Calu3 (cell line): ENCODE measurements at regions not wholly inside any gene's neighbourhood (a gene's known extent, or its start where the extent isn't known, plus 50 kb on each side); places are given as distances from the start of the nearest gene placed in this dataset.

ENCODE experiments used
- BruUV-seq: library from RNA; stranded (reverse); fragments of 400-500 nt; replicated peaks from 2 replicates; lab custom pipeline; 2021; lab: Mats Ljungman, UMichigan
- CTCF ChIA-PET: fragments of 300-600 bp; sonication (Branson Sonifier 250); formaldehyde crosslinking; loops from one replicate; lab custom pipeline; 2022; ENCODE audit warnings: antibody characterized with exemption; lab: Charles Lee
- DNase-seq: peaks from one replicate; pipeline ENCODE4 v3.0.0; 2022
- H3K27ac Mint-ChIP-seq: one replicate; pipeline ENCODE4 v1.8.0; 2022; ENCODE audit warnings: mixed read lengths; ENCODE audit not compliant: unreplicated experiment
- H3K27me3 Mint-ChIP-seq: one replicate; pipeline ENCODE4 v1.8.0; 2022; ENCODE audit warnings: mixed read lengths; ENCODE audit not compliant: unreplicated experiment
- H3K36me3 Mint-ChIP-seq: one replicate; pipeline ENCODE4 v1.8.0; 2022; ENCODE audit warnings: mild to moderate bottlenecking, moderate library complexity, mixed read lengths; ENCODE audit not compliant: insufficient read depth, unreplicated experiment
- H3K4me1 Mint-ChIP-seq: one replicate; pipeline ENCODE4 v1.8.0; 2022; ENCODE audit warnings: mild to moderate bottlenecking, low read depth, mixed read lengths; ENCODE audit not compliant: unreplicated experiment
- H3K4me3 Mint-ChIP-seq: one replicate; pipeline ENCODE4 v1.8.0; 2022; ENCODE audit warnings: mild to moderate bottlenecking, low read depth, moderate library complexity, mixed read lengths; ENCODE audit not compliant: unreplicated experiment
- H3K9me3 Mint-ChIP-seq: one replicate; pipeline ENCODE4 v1.8.0; 2022; ENCODE audit warnings: low read depth, mixed read lengths; ENCODE audit not compliant: unreplicated experiment
- intact Hi-C: fragments of 100-400 bp; cut with micrococcal nuclease; formaldehyde crosslinking; loops from one replicate; pipeline ENCODE4 v1.10.0; 2022; ENCODE audit not compliant: unreplicated experiment
- TF ChIP-seq, protein P1 (sequence below): fragments of 200-600 bp; IDR thresholded peaks from one replicate; pipeline ENCODE4 v1.8.0; 2022; ENCODE audit warnings: antibody characterized with exemption; ENCODE audit not compliant: unreplicated experiment

- no peak overlapping the region for H3K4me3 Mint-ChIP-seq
- intact Hi-C loops: loop anchor here (5.0 kb wide), 1 partner anchor 94 kb away; no protein-coding TSS in a partner anchor
- TF ChIP-seq, protein P1, sequence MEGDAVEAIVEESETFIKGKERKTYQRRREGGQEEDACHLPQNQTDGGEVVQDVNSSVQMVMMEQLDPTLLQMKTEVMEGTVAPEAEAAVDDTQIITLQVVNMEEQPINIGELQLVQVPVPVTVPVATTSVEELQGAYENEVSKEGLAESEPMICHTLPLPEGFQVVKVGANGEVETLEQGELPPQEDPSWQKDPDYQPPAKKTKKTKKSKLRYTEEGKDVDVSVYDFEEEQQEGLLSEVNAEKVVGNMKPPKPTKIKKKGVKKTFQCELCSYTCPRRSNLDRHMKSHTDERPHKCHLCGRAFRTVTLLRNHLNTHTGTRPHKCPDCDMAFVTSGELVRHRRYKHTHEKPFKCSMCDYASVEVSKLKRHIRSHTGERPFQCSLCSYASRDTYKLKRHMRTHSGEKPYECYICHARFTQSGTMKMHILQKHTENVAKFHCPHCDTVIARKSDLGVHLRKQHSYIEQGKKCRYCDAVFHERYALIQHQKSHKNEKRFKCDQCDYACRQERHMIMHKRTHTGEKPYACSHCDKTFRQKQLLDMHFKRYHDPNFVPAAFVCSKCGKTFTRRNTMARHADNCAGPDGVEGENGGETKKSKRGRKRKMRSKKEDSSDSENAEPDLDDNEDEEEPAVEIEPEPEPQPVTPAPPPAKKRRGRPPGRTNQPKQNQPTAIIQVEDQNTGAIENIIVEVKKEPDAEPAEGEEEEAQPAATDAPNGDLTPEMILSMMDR: no peak
- H3K27ac Mint-ChIP-seq: peak overlapping the region; percentile 95
- no peaks in the 10 kb centered on the region for H3K9me3 Mint-ChIP-seq
- CTCF ChIA-PET: interaction anchor here (0.8 to 1.9 kb wide), 7 partner anchors 13 to 149 kb away, joined by 3 to 14 read pairs (median 6); no protein-coding TSS in a partner anchor
- DNase-seq: peak; percentile 30
- peaks cover 55% of the 10 kb centered on the region for H3K4me1 Mint-ChIP-seq
- H3K27me3 Mint-ChIP-seq: no peaks in the 10 kb centered on the region
- BruUV-seq: no TSS peak
- H3K36me3 Mint-ChIP-seq: peaks cover 17% of the 10 kb centered on the region
Observed at GRCh38 chr14:76948213-76948947, 80.1 kb downstream of the IRF2BPL start.

DNA sequence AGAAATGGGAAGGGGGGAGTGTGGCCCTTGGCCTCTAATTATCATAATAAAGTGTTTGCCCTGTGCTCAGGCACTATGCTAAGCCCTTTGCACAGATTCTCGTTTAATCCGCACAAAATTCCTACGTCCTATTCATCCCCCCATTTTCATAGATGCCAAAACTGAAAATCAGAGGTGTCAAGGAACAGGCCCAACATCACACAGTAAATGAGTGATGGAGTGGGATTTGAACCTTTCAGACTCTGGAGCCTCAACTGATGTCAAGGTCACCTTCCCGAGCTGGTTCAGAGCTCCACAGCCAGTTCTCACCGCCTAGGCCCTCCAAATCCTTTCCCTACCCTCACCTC lies 80.7 kb downstream of the IRF2BPL start:
- Mint-ChIP-seq H3K36me3 (peaks cover 15% of the 10 kb centered on the region), H3K27me3 (no peaks in the 10 kb centered on the region), H3K4me3 (peak overlapping the region; percentile 39), H3K4me1 (peaks cover 55% of the 10 kb centered on the region), H3K9me3 (no peaks in the 10 kb centered on the region), H3K27ac (peak overlapping the region; percentile 95)
- no peak for DNase-seq
- no TSS peak for BruUV-seq
- CTCF ChIA-PET: interaction anchor here (0.6 to 1.9 kb wide), 13 partner anchors 14 to 162 kb away, joined by 3 to 14 read pairs (median 5); no protein-coding TSS in a partner anchor
- intact Hi-C loops: loop anchor here (2.0 to 5.0 kb wide), 3 partner anchors 29 to 94 kb away; no protein-coding TSS in a partner anchor
- TF ChIP-seq, protein P1: no peak

DNA sequence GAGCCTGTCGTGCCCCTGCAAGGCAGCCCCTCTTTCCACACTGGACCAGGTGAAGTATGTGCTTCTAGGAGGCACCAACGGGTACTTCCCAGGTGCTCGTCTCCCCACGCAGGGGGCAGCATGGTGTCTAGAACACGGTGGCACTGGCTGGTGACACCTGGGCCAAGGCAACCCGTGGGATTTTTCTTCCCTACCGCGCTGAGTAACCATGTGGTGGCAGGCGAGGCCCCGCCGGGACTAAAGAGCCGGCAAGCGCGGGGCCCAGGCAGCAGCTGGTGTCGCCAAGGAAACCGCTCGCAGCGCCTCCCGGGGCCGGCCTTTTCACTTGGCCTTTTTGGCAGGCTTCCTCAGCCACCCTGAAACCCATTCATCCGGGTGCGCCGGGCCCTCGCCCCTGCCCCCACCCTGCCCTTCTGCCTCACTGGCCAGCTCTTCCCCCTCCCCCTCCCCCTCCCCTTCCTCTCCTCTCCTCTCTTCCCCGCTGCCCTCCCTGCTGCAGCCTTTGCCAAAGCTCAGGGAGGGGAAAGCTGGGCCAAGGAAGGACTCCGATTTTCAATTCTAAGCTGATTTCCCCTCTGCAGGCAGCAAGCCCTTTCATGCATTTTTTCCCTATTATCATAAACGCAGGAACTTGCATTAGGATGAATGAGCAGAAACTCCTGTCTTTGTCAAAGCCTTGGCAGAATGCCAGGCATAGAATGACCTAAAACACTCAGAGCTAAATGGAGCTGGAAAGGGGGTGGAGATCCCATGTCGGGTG lies 81.2 kb downstream of the IRF2BPL start:
- DNase-seq: peak; percentile 93
- BruUV-seq: no TSS peak
- Mint-ChIP-seq H3K27me3 (no peaks in the 10 kb centered on the region), H3K9me3 (no peaks in the 10 kb centered on the region), H3K36me3 (peaks cover 15% of the 10 kb centered on the region), H3K4me1 (peaks cover 55% of the 10 kb centered on the region), H3K27ac (peak overlapping the region; percentile 95), H3K4me3 (peak overlapping the region; percentile 39)
- intact Hi-C loops: loop anchor here (2.0 to 5.0 kb wide), 3 partner anchors 28 to 95 kb away; no protein-coding TSS in a partner anchor
- TF ChIP-seq, protein P1: peak; percentile 37
- CTCF ChIA-PET: interaction anchor here (0.6 to 1.9 kb wide), 13 partner anchors 15 to 162 kb away, joined by 3 to 14 read pairs (median 5); no protein-coding TSS in a partner anchor

DNA sequence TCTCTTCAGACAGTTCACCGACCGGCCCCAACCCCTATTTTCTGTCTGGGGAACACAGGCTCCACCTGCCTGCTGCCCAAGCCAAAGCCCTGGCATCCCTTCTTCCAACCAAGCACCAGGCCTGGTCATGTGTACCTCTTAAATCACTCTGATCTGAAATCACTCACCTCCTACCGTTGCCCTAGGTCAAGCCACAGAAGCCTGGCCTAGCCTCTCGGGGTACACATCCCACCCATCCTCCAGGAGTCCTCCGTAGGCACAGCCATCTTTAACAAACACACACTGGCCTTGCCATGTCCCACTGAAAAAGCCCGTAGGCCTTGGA lies 81.8 kb downstream of the IRF2BPL start:
- DNase-seq: no peak
- Mint-ChIP-seq H3K4me3 (peak overlapping the region; percentile 39), H3K36me3 (peaks cover 15% of the 10 kb centered on the region), H3K27ac (peak overlapping the region; percentile 95), H3K9me3 (no peaks in the 10 kb centered on the region), H3K4me1 (peaks cover 52% of the 10 kb centered on the region), H3K27me3 (no peaks in the 10 kb centered on the region)
- TF ChIP-seq, protein P1: no peak
- intact Hi-C loops: loop anchor here (2.0 to 5.0 kb wide), 3 partner anchors 28 to 96 kb away; no protein-coding TSS in a partner anchor
- CTCF ChIA-PET: interaction anchor here (1.4 to 1.9 kb wide), 4 partner anchors 27 to 124 kb away, joined by 3 to 14 read pairs (median 8); no protein-coding TSS in a partner anchor
- no TSS peak for BruUV-seq
